SW480 (cell line): ENCODE measurements at regions not wholly inside any gene's neighbourhood (a gene's known extent, or its start where the extent isn't known, plus 50 kb on each side); places are given as distances from the start of the nearest gene placed in this dataset.

ENCODE experiments used
- DNase-seq: peaks from one replicate; pipeline ENCODE4 v3.0.0-alpha.2; 2016; ENCODE audit warnings: low spot score

DNA sequence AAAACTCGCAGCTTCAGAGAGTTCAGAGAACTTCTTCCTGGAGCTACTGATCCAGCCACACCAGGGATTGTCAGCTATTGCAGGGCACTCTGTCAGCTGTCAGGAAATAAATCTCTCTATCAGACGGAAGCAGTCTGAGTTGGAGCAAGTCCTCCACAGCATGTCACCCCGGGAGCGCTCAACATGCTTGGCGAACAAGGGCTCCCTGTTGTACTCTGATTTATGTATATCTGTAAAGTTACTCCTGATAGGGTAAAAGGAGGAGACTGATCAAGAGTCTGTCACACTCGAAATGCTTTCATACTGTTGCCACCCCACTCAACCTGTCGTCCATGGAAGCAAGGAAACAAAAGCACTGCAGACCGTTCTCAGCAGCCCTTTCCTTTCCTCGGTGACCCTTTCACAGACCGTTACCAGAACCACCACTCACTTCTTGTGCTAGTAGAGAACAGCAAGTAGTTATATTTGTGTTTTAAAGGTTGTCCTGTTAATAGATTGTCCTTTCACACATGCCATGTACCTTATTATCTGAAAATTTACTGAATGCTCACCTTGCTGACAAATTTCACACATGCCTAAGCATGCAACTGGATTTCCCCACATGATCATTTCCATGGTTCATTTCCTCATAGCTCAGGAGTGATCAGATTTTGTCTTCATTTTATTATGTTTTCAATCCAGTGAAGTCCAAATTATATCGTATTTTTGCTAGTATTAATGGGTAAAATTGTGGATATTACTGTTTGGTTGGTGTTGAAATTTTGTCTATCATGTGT lies 2108.9 kb upstream of the TENM3 start:
- DNase-seq = peak; percentile 6

DNA sequence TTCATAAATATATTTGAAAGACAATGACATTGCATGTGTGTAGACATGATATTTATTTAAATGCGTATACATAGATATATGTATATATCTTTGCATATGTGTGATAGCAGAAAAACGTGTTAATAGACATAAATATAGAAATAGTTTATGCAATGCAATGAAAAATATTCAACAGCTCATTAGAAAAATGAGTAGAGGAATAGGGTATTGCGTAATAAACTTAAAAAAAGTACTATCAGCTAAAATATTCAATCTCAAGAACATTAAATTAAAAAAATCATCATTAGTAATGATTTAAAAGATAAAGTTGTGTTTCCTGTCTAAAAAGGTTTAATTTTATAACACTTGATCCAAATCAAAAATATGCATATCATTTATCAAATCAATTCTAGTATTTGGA lies 2101.5 kb upstream of the TENM3 start:
- DNase-seq = no peak

DNA sequence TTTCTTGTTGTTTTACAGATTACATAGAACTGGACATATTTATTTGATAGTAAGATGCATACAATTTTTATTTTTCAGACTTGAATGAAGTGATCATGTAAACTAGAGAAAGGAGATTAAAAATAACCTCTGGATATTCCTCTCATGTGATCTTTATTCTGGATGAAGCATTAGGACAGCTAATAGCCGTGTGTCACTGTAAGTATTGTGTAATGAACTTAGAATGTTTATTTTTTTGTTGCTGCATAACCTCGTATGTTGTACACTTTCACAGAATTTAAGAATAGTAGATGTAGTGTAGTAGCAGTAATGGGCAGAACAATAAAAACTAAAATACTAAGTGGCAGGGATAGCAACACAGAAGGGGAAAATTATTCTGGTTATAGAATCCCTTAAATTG lies 2094.5 kb upstream of the TENM3 start:
- DNase-seq = no peak

DNA sequence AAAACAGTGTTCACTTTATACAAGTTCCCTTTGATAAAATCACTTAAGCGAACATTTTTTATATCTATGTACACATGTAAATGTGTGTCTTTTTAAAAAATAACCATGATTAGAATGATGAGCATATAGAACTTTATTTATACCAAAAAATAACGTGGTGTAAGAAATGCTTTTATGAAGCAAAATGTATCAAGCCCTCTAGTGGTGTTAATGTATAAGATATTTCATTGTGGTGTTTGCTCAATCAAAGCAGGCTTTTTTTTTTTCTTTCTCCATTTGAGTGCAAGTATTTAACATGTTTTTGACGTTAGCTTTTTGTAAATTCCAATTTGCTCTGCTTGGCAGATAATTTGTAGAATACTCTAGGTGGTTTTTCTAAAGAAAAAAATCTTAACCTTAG lies 2092.4 kb upstream of the TENM3 start:
- DNase-seq = peak; percentile 5

DNA sequence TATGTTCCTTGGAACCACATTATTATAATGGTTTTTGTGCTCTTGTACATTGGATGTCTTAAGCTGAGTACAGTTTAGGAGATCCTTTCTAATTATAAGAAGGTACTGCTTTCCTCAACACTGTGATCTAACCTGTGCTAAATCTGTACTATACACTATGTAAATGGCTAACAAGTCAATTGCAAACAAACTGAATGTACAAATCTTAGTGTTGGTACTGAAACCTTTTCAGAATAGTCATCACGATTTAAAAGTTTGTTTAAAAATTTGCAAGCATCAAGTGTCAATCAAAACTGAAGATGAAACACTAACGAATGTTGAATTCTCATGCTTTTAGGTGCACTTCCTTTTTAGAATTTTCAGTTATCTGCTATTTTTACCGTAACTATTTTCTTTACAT lies 2090.4 kb upstream of the TENM3 start:
- DNase-seq = no peak

DNA sequence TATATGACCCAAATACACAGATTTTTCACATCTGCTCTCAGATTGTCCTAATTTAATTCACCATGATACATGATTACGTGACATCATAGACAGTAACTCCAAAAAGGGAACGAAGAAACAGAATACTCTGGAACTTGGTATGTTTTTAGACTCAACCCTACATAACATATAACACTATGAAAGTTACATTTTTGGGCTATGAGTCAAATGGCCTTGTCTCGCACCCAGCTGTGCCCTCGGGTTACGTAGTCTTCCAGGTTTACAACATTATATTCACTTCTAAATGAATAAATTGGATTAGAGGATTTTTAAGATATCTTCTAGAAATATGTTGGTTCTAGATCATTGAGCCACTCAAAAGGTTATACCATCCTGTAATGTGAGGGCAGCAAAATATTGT lies 2089.6 kb upstream of the TENM3 start:
- DNase-seq = no peak

DNA sequence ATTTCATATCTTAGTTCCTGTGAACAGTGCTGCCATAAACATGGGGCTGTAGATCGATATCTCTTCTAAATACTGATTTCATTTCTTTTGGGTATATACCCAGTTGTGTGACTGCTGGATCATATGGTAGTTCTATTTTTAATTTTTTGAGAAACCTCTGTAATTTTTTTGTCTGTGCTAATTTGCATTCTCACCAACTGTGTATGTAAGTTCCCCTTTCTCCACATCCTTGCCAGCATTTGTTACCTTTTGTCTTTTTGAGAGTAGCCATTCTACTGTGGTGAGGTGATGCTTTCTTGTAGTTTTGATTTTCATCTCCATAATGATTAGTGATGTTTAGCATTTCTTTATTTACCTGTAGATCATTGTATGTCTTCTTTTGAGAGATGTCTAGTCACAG lies 2086.5 kb upstream of the TENM3 start:
- no peak for DNase-seq

DNA sequence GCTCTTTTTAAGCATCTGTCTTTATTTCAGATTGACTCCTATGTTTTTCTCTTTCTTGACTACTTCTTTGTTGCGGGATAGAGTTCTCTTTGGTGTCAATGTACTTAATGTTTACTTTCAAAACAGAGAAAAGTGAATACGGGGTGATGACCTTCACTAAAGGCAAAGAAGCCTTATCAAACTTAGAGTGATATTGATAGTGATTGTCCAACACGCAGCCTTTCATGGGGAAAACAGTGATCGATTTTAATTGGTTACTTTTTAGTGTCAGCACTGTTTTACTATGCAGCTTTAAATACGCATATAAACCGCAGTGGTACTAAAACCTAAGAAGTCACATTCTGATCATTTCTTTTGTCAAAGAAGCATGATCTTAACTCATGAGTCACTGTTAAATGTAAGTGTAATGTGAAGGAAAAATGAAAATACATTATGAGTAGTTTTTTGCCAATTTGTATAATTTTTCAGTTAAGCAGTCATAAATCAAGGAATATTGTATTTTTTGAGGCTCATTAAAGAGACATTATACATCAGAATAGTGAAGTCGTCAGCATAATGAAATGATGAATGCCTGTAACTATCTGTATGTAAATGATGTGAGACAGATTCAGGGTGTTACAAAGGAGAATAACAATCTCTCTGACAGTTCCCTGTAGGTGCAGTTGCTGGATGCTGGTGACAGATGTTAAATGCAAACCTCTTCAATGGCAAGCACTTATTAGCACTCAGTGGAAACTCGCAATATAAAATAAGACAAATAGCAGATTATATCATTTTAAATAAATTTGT lies 2082.8 kb upstream of the TENM3 start:
- no peak for DNase-seq

DNA sequence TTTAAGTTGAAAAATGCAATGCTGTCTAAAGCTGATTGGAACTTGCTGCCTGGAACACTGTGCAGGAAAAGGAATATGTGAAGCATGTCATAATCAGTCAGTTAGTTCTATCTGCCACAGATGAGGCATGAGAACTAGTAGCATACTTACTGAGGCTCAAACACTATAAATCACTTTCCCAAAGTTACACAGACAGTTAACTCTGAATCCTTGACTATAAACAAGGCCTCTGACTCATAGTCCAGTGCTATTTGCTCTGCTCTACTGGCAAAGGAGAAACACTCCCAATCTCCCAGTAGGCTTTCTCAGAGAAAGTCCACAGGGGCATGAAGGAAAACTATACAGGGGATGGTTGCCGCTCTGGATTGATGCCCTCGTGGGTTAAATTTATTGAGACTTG lies 2078.4 kb upstream of the TENM3 start:
- DNase-seq = no peak

DNA sequence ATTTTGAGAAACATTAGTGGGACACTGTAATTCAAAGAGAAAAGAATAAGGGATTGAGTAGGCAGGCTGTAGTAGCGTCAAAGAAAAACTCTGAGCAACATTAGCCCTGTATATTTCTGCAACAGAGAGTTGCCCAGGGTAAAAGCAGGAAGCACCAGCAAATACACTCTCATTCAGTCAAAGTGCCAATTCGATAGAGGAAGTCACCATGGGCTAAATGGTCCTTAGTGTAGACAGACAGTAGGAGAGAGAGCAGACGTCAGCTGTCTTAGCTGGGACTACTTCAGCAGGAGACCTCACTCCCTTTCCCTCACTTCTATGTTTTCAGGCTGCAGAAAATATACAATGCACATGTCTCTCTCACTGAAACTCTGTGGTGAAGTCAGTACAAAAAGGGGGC lies 2073.8 kb upstream of the TENM3 start:
- no peak for DNase-seq

DNA sequence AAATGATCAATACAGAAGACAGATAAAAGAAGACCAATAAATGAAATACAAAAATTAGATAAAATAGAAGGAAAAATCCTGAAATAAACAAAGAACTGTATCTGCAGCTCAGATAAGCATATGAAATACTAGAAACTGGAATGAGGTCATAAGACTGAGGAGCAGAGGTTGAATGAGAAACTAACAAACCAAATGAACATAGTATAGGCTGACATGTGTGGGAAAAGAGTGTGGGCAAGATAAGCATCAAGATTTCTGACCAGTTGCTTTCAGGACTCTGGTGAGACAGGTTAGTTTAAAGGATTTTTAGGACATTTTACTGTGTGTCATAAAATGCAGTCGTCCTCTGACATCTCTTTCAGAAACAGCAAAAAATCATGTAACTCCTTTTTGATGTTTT lies 2073.2 kb upstream of the TENM3 start:
- DNase-seq = no peak

DNA sequence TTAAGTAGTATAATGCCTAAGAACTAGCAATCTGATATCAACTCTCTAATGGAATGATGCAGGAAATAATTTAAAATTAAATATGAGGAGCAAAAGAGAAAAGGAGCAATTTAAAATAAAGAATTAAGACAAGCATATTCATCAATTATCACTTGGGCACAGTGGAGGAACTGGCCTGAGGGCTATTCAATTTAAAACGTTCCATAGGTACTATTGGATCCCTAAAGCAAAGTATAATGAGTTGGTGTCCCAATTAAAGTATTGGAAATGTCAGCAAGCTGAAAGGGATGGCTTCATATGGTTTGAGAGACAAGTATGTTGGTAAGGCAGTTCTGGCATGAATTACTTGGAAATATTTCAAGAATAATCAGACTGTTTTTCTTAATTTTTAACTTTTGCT lies 2064.1 kb upstream of the TENM3 start:
- no peak for DNase-seq

DNA sequence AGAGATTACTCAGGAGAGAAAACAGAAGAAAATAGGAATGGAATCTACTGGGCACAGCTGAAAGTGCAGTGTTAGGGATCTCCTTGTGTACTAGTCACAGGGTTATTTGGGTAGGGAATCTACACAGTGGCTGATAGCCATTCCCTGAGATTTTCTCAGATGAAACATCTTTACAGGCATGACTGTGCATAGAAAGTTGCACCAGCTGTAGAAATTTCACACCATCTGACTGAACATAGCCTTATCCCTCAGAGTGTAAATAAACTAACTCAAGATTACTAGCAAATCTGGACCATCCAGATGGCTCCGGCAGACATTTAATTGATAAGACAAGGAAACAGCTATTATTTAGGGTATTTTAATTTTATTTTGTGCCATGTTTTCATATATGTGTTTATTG lies 2053.5 kb upstream of the TENM3 start:
- no peak for DNase-seq

DNA sequence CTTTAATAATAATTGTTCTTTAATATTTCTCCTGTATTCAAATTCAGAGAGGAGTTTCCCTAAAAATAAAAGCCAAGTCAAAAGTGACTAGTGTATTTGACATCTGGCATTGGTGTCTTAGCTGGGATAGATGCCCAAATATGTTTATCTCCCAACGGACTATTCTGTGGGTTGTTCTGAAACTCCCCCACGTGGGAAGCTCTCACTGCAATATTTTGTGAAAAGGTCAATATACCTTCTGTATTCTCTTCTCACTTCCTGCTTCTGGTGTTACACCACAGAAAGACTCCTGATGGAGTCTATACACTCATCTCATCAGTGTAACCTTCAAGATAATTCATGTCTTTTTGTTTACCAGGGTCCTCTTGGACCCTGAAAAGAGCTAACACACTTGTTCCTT lies 2052.8 kb upstream of the TENM3 start:
- DNase-seq = no peak

DNA sequence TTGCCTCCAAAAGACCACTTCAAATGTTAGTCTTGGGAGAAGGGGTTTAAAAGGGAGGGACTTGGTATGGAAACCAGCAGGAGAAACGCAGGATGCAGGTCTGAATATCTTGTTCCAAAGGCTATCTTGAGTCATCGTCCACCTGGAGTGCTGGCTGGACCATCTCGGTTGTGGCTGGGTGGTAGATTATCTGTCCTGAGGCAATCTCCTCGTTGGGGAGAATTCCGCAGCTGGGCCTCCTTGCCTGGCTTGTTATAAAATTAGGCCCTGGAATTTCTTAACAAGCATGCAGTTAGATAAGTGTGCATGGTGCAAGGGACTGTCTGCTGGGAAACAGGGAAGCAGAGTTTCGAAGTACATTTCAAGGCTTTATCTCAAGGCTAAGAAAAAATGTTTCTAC lies 2045.7 kb upstream of the TENM3 start:
- DNase-seq = no peak

DNA sequence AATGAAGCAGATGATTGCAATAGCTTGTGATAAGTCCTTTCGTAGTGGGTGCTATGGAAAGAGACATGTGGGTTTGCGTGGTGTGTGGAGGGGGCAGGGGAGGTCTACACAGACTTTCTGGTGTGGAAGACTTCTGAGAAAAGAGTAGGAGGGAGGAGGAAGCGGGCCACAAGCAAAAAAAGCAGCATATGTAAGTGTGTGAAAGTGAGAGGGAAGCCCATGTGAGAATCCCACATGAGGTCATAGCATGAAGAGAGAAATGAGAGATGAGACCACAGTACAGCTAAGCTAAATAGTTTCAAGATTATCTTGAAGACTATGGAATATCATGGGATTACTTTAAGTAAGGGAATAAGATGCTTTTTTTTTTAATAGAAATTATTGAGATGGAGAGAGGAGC lies 2039.9 kb upstream of the TENM3 start:
- DNase-seq = no peak

DNA sequence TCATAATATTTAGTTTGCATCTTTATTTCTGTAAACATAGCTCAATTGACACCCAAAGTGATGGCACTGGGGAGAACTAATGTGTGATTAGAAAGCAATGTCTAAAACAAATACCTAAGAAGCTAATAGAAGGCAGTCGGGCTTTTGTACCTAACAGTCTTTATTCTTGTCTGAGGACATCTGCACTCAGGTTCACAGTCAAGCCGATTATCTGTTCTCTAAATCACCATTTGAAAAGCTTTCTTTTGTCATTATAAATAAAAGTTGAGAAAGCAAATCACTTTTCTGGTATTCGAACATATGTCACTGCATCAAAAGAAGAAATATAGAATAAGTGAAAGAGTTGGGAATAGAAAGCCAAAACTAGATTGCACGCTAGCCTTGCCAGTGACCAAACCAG lies 2037.9 kb upstream of the TENM3 start:
- DNase-seq = no peak

DNA sequence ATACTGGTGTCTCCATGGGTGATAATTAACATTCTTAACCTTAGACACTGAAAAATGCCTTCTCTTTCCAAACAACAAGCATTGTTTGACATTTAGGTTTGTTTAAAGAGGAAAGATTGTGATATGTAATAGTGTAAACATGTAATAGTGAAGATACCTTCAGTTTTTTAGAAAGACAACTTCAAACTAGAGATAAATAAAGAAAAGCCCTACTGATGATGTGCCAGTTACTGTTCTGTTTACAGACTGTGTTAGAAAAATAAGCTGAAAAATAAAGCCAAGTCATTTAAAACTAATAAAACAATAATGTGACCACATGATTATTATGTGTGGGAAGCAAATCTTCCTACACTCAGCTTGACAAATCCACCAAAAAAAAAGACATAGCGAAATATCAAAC lies 2035.3 kb upstream of the TENM3 start:
- DNase-seq = no peak

DNA sequence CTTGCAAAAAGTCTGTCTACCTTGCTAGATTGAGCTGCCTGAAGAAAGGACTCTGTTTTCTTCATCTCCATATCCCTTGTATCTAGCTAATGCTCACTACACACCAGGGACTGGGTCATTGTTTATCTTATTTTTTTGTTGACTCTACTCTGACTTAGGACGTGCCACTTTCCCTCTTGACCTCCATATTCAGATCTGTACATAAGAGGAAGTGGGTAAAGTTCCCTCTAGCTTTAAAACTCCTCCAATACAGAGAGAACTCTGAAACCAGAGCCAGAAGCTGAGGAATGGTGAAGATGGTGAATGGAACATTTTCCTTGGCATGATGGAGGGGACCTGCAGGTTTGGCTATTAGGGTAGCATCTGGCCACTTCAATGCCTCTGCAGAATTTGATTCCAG lies 2026.1 kb upstream of the TENM3 start:
- DNase-seq = no peak

DNA sequence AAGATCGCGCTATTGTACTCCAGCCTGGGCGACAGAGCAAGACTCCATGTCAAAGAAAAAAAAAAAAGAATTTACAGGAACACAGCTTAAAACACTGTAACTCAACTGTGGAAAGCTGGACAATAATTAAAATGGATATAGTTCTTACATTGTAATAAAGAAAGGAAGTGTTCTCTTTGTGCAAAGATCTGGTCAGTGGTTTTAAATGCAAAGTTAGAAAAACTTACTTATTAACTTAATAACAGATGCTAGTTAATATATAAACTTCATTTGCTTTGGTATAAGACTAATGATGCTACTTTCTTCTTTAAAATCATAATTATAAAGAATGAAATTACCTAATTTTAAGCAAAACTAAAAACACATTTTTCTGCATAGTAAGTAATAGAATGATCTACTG lies 2024.1 kb upstream of the TENM3 start:
- no peak for DNase-seq

DNA sequence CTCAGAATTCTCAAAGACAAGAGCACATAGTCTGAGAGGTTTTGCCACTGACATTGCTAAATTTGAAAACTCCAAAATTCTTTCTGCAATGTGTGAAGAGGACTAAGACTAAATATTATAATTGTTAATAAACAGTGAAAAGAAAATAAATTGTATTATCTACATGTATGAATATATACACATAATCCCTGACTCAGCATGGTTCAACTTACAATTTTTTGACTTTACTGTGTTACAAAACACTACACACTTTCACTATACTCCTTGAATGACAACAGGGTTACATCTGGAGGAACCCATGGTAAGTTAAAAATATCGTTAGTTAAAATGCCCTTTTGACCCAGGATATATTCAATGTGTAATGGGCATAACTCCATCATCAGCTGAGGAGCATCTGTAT lies 2017.2 kb upstream of the TENM3 start:
- DNase-seq = no peak

DNA sequence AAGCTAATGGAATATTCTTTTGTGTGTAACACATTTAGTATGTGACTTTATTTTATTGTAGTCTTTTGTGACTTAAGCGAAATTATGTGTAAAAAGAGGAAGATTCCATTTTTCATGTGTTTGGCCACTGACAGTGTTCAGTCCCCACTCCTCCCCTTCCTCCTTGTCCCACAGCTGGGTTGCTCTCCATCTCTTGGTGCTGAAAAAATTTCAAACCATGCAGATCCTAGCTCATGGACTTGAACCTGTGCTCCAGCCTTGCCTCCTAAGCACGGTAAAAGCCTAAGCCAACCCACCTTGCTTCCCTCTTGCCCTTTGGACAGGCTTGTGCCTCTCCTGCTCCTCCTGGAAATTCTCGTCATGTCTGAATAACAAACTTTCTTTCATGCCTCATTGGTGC lies 2008.5 kb upstream of the TENM3 start:
- no peak for DNase-seq

DNA sequence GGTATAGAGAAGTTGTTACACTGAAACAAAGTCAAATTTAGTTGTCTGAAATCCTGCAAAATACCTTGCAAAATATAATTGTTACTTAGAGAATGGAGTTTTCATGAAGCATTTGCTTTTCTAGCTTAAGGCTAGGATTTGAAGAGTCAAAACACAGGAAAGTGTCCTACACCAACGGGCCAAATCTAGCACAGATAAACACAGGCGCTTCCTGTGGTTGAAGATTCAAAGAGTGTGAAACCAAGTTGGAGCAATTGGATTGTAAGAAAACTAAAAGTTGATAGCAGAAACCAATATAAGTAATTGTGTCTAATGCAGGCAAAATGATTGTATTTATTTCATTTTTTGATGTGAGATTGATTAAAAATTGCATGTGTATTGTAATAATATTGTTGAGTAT lies 2002.5 kb upstream of the TENM3 start:
- no peak for DNase-seq

DNA sequence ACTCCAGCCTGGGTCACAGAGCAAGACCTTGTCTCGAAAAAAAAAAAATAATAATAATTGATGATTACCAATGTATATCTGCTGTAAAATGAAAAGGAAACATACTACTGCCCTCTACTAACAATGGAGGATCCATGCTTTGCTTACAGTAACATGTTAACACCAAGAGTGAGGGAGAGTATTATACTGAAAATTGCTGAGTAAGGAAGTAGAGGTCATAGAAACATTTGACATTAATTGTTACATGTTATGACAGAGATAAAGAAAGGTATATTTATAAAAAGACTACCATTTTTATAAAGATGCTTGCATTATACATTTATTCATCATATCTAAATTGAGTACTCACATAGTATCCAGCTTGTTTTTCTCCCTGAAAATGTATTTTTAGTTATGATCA lies 1989.8 kb upstream of the TENM3 start:
- DNase-seq = no peak
